WTC11 (cell line): ENCODE measurements at regions not wholly inside any gene's neighbourhood (a gene's known extent, or its start where the extent isn't known, plus 50 kb on each side); places are given as distances from the start of the nearest gene placed in this dataset.

Experiments used
- ATAC-seq: fragments of 200-7000 bp; cut with Tn5 transposase; 2 replicates; pipeline ENCODE4 v1.10.0; 2021; ENCODE audit warnings: mild to moderate bottlenecking, moderate library complexity
- CTCF ChIA-PET: fragments of 300-600 bp; sonication (Branson Sonifier 250); formaldehyde crosslinking; loops from one replicate; lab custom pipeline; 2021; ENCODE audit warnings: antibody characterized with exemption; lab: Charles Lee
- POLR2A ChIA-PET: fragments of 350-600 bp; sonication (Branson Sonifier 250); formaldehyde crosslinking; loops from one replicate; lab custom pipeline; 2021; ENCODE audit warnings: antibody characterized with exemption; lab: Charles Lee
- DNase-seq: peaks from one replicate; pipeline ENCODE4 v3.0.0; 2021; ENCODE audit warnings: low spot score
- H3K27ac Mint-ChIP-seq: 2 replicates; pipeline ENCODE4 v1.8.0; 2021; ENCODE audit warnings: mixed read lengths
- H3K27me3 Mint-ChIP-seq: 2 replicates; pipeline ENCODE4 v1.8.0; 2021; ENCODE audit warnings: low read depth, mild to moderate bottlenecking, moderate library complexity, mixed read lengths
- H3K36me3 Mint-ChIP-seq: 2 replicates; pipeline ENCODE4 v1.8.0; 2021; ENCODE audit warnings: mixed read lengths
- H3K4me1 Mint-ChIP-seq: 2 replicates; pipeline ENCODE4 v1.8.0; 2022; ENCODE audit warnings: mixed read lengths
- H3K4me3 Mint-ChIP-seq: 2 replicates; pipeline ENCODE4 v1.8.0; 2021; ENCODE audit warnings: mild to moderate bottlenecking, moderate library complexity, mixed read lengths
- H3K9me3 Mint-ChIP-seq: 2 replicates; pipeline ENCODE4 v1.8.0; 2021; ENCODE audit warnings: mixed read lengths
- CBFB ChIP-seq: sonication (generic); formaldehyde crosslinking; IDR thresholded peaks from 2 replicates; pipeline ENCODE4 v1.8.1; 2022; ENCODE audit warnings: mild to moderate bottlenecking, low read depth, missing genetic modification reagents
- CREB1 ChIP-seq: sonication (generic); formaldehyde crosslinking; IDR thresholded peaks from 2 replicates; pipeline ENCODE4 v1.8.0; 2023; ENCODE audit warnings: mild to moderate bottlenecking, missing genetic modification reagents
- ELF4 ChIP-seq: sonication (generic); formaldehyde crosslinking; IDR thresholded peaks from 2 replicates; pipeline ENCODE4 v1.8.1; 2022; ENCODE audit warnings: low read depth, mild to moderate bottlenecking, moderate library complexity, missing genetic modification reagents
- ESRRA ChIP-seq: sonication (generic); formaldehyde crosslinking; IDR thresholded peaks from 2 replicates; pipeline ENCODE4 v1.8.1; 2022; ENCODE audit warnings: mild to moderate bottlenecking, missing genetic modification reagents, borderline replicate concordance
- HMGA2 ChIP-seq: fragments of 250-450 bp; sonication (Bioruptor Pico); IDR thresholded peaks from 2 replicates; pipeline ENCODE4 v1.4.0; 2021; ENCODE audit warnings: mild to moderate bottlenecking, moderate library complexity
- IRF2 ChIP-seq: sonication (generic); formaldehyde crosslinking; IDR thresholded peaks from 2 replicates; pipeline ENCODE4 v1.8.0; 2022; ENCODE audit warnings: low read depth, missing genetic modification reagents, borderline replicate concordance
- KAT7 ChIP-seq: sonication (generic); formaldehyde crosslinking; IDR thresholded peaks from 2 replicates; pipeline ENCODE4 v1.8.1; 2023; ENCODE audit warnings: missing genetic modification reagents, mild to moderate bottlenecking, borderline replicate concordance
- MYBL2 ChIP-seq: sonication (generic); formaldehyde crosslinking; IDR thresholded peaks from 2 replicates; pipeline ENCODE4 v1.8.1; 2023; ENCODE audit warnings: mild to moderate bottlenecking, moderate library complexity, missing genetic modification reagents
- NFE2L1 ChIP-seq: sonication (generic); formaldehyde crosslinking; IDR thresholded peaks from 2 replicates; pipeline ENCODE4 v1.8.1; 2023; ENCODE audit warnings: missing genetic modification reagents
- NR3C1 ChIP-seq: sonication (generic); formaldehyde crosslinking; conservative IDR thresholded peaks from 2 replicates; pipeline ENCODE4 v1.8.1; 2023; ENCODE audit warnings: low read depth, mild to moderate bottlenecking, missing genetic modification reagents
- PRRX2 ChIP-seq: fragments of 250-450 bp; sonication (Bioruptor Pico); IDR thresholded peaks from 2 replicates; pipeline ENCODE4 v1.8.0; 2021; ENCODE audit warnings: mild to moderate bottlenecking
- TP53 ChIP-seq: sonication (generic); formaldehyde crosslinking; IDR thresholded peaks from 2 replicates; pipeline ENCODE4 v1.8.1; 2023; ENCODE audit warnings: mild to moderate bottlenecking, missing genetic modification reagents
- USF2 ChIP-seq: sonication (generic); formaldehyde crosslinking; IDR thresholded peaks from 2 replicates; pipeline ENCODE4 v1.8.1; 2023; ENCODE audit warnings: mild to moderate bottlenecking, missing genetic modification reagents, moderate library complexity
- ZNF416 ChIP-seq: fragments of 250-450 bp; sonication (Bioruptor Pico); IDR thresholded peaks from 2 replicates; pipeline ENCODE4 v1.9.0; 2021; ENCODE audit warnings: mild to moderate bottlenecking, inconsistent platforms
- TF ChIP-seq, protein P1 (sequence below): fragments of 250-450 bp; sonication (Bioruptor Pico); IDR thresholded peaks from 2 replicates; pipeline ENCODE4 v1.9.0; 2021; ENCODE audit warnings: mild to moderate bottlenecking, borderline replicate concordance
- TF ChIP-seq, protein P2 (sequence below): fragments of 200-600 bp; IDR thresholded peaks from 2 replicates; pipeline ENCODE4 v1.8.0; 2022; ENCODE audit warnings: antibody characterized with exemption
- TF ChIP-seq, protein P3 (sequence below): sonication (generic); formaldehyde crosslinking; IDR thresholded peaks from 2 replicates; pipeline ENCODE4 v1.8.0; 2023; ENCODE audit warnings: missing genetic modification reagents
- TF ChIP-seq, protein P4 (sequence below): fragments of 250-450 bp; sonication (Bioruptor Pico); IDR thresholded peaks from 2 replicates; pipeline ENCODE4 v1.8.0; 2021; ENCODE audit warnings: mild to moderate bottlenecking
- TF ChIP-seq, protein P5 (sequence below): sonication (generic); formaldehyde crosslinking; IDR thresholded peaks from 2 replicates; pipeline ENCODE4 v1.8.1; 2023; ENCODE audit warnings: mild to moderate bottlenecking, missing genetic modification reagents, moderate library complexity

GRCh38 chr5:40017135-40017534 is 592.4 kb upstream of the DAB2 start:
- TF ChIP-seq, protein P1, sequence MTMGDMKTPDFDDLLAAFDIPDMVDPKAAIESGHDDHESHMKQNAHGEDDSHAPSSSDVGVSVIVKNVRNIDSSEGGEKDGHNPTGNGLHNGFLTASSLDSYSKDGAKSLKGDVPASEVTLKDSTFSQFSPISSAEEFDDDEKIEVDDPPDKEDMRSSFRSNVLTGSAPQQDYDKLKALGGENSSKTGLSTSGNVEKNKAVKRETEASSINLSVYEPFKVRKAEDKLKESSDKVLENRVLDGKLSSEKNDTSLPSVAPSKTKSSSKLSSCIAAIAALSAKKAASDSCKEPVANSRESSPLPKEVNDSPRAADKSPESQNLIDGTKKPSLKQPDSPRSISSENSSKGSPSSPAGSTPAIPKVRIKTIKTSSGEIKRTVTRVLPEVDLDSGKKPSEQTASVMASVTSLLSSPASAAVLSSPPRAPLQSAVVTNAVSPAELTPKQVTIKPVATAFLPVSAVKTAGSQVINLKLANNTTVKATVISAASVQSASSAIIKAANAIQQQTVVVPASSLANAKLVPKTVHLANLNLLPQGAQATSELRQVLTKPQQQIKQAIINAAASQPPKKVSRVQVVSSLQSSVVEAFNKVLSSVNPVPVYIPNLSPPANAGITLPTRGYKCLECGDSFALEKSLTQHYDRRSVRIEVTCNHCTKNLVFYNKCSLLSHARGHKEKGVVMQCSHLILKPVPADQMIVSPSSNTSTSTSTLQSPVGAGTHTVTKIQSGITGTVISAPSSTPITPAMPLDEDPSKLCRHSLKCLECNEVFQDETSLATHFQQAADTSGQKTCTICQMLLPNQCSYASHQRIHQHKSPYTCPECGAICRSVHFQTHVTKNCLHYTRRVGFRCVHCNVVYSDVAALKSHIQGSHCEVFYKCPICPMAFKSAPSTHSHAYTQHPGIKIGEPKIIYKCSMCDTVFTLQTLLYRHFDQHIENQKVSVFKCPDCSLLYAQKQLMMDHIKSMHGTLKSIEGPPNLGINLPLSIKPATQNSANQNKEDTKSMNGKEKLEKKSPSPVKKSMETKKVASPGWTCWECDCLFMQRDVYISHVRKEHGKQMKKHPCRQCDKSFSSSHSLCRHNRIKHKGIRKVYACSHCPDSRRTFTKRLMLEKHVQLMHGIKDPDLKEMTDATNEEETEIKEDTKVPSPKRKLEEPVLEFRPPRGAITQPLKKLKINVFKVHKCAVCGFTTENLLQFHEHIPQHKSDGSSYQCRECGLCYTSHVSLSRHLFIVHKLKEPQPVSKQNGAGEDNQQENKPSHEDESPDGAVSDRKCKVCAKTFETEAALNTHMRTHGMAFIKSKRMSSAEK (CRISPR knock-in tag): no peak
- TF ChIP-seq, protein P2, sequence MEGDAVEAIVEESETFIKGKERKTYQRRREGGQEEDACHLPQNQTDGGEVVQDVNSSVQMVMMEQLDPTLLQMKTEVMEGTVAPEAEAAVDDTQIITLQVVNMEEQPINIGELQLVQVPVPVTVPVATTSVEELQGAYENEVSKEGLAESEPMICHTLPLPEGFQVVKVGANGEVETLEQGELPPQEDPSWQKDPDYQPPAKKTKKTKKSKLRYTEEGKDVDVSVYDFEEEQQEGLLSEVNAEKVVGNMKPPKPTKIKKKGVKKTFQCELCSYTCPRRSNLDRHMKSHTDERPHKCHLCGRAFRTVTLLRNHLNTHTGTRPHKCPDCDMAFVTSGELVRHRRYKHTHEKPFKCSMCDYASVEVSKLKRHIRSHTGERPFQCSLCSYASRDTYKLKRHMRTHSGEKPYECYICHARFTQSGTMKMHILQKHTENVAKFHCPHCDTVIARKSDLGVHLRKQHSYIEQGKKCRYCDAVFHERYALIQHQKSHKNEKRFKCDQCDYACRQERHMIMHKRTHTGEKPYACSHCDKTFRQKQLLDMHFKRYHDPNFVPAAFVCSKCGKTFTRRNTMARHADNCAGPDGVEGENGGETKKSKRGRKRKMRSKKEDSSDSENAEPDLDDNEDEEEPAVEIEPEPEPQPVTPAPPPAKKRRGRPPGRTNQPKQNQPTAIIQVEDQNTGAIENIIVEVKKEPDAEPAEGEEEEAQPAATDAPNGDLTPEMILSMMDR: no peak
- TF ChIP-seq KAT7 (CRISPR knock-in tag): no peak
- peaks cover 55% of the 10 kb centered on the region for H3K9me3 Mint-ChIP-seq
- no peaks in the 10 kb centered on the region for H3K4me1 Mint-ChIP-seq
- H3K27me3 Mint-ChIP-seq: no peaks in the 10 kb centered on the region
- H3K36me3 Mint-ChIP-seq: peaks cover 3% of the 10 kb centered on the region
- H3K4me3 Mint-ChIP-seq: no peak overlapping the region
- CTCF ChIA-PET: no interaction called here
- POLR2A ChIA-PET: no interaction called here
- no peak overlapping the region for H3K27ac Mint-ChIP-seq
- no peak for DNase-seq
- no peak for ATAC-seq

DNA sequence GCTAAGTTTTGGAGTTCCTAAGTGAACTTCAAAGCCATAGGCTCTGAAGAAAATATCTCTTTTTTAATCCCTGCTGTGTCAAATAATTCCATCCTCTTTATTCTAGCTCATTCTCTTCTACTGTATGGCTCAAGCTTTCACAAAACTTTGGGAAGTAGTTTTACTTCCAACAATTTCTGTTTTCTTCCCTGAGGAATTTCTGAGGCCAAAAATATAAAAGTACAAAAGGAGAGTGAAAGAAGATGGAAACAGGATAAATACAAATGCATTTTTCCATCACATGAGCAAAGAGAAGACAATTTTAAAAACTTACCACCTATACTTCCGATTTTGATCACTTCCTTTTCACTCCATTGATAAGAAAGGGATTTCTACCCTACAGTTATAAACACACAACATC is 585.7 kb upstream of the DAB2 start:
- peaks cover 11% of the 10 kb centered on the region for H3K36me3 Mint-ChIP-seq
- no peaks in the 10 kb centered on the region for H3K4me1 Mint-ChIP-seq
- no peak overlapping the region for H3K4me3 Mint-ChIP-seq
- H3K27me3 Mint-ChIP-seq: no peaks in the 10 kb centered on the region
- ATAC-seq (no peak), DNase-seq (no peak)
- H3K27ac Mint-ChIP-seq: no peak overlapping the region
- CTCF ChIA-PET: no interaction called here
- peaks cover 44% of the 10 kb centered on the region for H3K9me3 Mint-ChIP-seq
- POLR2A ChIA-PET: no interaction called here
- TF ChIP-seq KAT7 (CRISPR knock-in tag) (no peak), IRF2 (CRISPR knock-in tag) (no peak), MYBL2 (no peak), ESRRA (CRISPR knock-in tag) (no peak), TP53 (no peak), CREB1 (no peak), ZNF416 (CRISPR knock-in tag) (no peak), NFE2L1 (CRISPR knock-in tag) (no peak), USF2 (CRISPR knock-in tag) (no peak), CBFB (no peak)
- TF ChIP-seq, protein P3, sequence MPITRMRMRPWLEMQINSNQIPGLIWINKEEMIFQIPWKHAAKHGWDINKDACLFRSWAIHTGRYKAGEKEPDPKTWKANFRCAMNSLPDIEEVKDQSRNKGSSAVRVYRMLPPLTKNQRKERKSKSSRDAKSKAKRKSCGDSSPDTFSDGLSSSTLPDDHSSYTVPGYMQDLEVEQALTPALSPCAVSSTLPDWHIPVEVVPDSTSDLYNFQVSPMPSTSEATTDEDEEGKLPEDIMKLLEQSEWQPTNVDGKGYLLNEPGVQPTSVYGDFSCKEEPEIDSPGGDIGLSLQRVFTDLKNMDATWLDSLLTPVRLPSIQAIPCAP (CRISPR knock-in tag): no peak

GRCh38 chr5:40006260-40006659 is 581.5 kb upstream of the DAB2 start:
- CTCF ChIA-PET: no interaction called here
- no peak overlapping the region for H3K27ac Mint-ChIP-seq
- TF ChIP-seq, protein P4, sequence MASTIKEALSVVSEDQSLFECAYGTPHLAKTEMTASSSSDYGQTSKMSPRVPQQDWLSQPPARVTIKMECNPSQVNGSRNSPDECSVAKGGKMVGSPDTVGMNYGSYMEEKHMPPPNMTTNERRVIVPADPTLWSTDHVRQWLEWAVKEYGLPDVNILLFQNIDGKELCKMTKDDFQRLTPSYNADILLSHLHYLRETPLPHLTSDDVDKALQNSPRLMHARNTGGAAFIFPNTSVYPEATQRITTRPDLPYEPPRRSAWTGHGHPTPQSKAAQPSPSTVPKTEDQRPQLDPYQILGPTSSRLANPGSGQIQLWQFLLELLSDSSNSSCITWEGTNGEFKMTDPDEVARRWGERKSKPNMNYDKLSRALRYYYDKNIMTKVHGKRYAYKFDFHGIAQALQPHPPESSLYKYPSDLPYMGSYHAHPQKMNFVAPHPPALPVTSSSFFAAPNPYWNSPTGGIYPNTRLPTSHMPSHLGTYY (CRISPR knock-in tag): no peak
- TF ChIP-seq, protein P1 (CRISPR knock-in tag): no peak
- TF ChIP-seq, protein P5, sequence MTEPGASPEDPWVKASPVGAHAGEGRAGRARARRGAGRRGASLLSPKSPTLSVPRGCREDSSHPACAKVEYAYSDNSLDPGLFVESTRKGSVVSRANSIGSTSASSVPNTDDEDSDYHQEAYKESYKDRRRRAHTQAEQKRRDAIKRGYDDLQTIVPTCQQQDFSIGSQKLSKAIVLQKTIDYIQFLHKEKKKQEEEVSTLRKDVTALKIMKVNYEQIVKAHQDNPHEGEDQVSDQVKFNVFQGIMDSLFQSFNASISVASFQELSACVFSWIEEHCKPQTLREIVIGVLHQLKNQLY (CRISPR knock-in tag): no peak
- TF ChIP-seq HMGA2 (CRISPR knock-in tag) (no peak), NR3C1 (CRISPR knock-in tag) (no peak), PRRX2 (CRISPR knock-in tag) (no peak), CREB1 (no peak), ELF4 (CRISPR knock-in tag) (no peak)

More at GRCh38 chr5:40006260-40006659, 581.5 kb upstream of the DAB2 start:
- Mint-ChIP-seq H3K4me3 (no peak overlapping the region), H3K27me3 (no peaks in the 10 kb centered on the region), H3K36me3 (peaks cover 11% of the 10 kb centered on the region), H3K9me3 (peaks cover 61% of the 10 kb centered on the region), H3K4me1 (no peaks in the 10 kb centered on the region)
- POLR2A ChIA-PET: no interaction called here
- DNase-seq (no peak), ATAC-seq (no peak)
